NOMO-1 treated with DMSO at 0.1 percent for 48 hours (cell line): ENCODE measurements at regions not wholly inside any gene's neighbourhood (a gene's known extent, or its start where the extent isn't known, plus 50 kb on each side); places are given as distances from the start of the nearest gene placed in this dataset.

Experiments used
- DNase-seq: peaks from one replicate; lab custom pipeline; 2025; ENCODE audit not compliant: unreplicated experiment; lab: John Stamatoyannopoulos, UW

- no peak for DNase-seq
Observed at GRCh38 chr15:77769700-77770099, 137.0 kb upstream of the LINGO1 start.

GRCh38 chr15:77768521-77769078 lies 135.9 kb upstream of the LINGO1 start:
- DNase-seq: no peak

GRCh38 chr15:77768107-77768506 lies 135.4 kb upstream of the LINGO1 start:
- no peak for DNase-seq

- DNase-seq: no peak
Observed at GRCh38 chr15:77764095-77764494, 131.4 kb upstream of the LINGO1 start.

- DNase-seq: no peak
Observed at GRCh38 chr15:77762747-77763355, 130.1 kb upstream of the LINGO1 start.

GRCh38 chr15:77759896-77760592 lies 127.3 kb upstream of the LINGO1 start:
- no peak for DNase-seq

- no peak for DNase-seq
Observed at GRCh38 chr15:77753939-77754338, 121.2 kb upstream of the LINGO1 start.

GRCh38 chr15:77753281-77753873 lies 120.7 kb upstream of the LINGO1 start:
- DNase-seq: peak; percentile 9

- DNase-seq: no peak
Observed at GRCh38 chr15:77749998-77750540, 117.4 kb upstream of the LINGO1 start.

GRCh38 chr15:77749236-77749997 lies 116.7 kb upstream of the LINGO1 start:
- no peak for DNase-seq

GRCh38 chr15:77748078-77749064 lies 115.7 kb upstream of the LINGO1 start:
- no peak for DNase-seq

GRCh38 chr15:77747175-77748077 lies 114.7 kb upstream of the LINGO1 start:
- DNase-seq: no peak

GRCh38 chr15:77746254-77747174 lies 113.8 kb upstream of the LINGO1 start:
- DNase-seq: no peak

- no peak for DNase-seq
Observed at GRCh38 chr15:77744398-77744797, 111.7 kb upstream of the LINGO1 start.

- DNase-seq: no peak
Observed at GRCh38 chr15:77742570-77742969, 109.9 kb upstream of the LINGO1 start.

- no peak for DNase-seq
Observed at GRCh38 chr15:77742127-77742526, 109.4 kb upstream of the LINGO1 start.

GRCh38 chr15:77741106-77741505 lies 108.4 kb upstream of the LINGO1 start:
- no peak for DNase-seq
